ENCODE measurements at regions not wholly inside any gene's neighbourhood (a gene's known extent, or its start where the extent isn't known, plus 50 kb on each side); places are given as distances from the start of the nearest gene placed in this dataset.

DNA sequence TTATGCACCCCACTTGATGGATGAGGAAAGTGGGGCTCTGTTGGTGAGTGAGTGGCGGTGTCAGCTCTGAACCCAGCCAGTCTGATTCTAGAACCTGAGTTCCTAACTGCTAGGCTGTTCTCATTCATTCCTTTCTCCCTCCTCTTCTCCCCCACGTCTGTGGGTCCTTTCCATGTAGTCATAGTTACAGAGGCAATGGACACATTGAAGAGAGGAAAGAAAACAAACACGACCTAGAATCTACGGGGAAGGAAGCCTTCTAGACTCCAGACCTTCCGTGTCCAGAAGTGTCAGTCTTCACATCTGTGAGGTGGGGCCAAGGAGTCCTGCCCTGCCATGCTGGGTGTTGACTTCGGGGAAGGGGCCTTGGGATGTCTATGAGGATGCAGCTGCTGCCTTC is 115.8 kb upstream of the WNT4 start:
- H3K27me3 ChIP-seq (replicated peaks; ENCODE audit: control insufficient read depth, insufficient read depth, low read length) = peaks cover 52% of the 10 kb centered on the region
- no peak overlapping the region for H3K9ac ChIP-seq (ENCODE audit: low read length)
- H3K9me3 ChIP-seq (ENCODE audit: control insufficient read depth, low read length) = no peaks in the 10 kb centered on the region
- H3K36me3 ChIP-seq (ENCODE audit: control insufficient read depth, insufficient read depth, low read length, severe bottlenecking) = no peaks in the 10 kb centered on the region
- peaks cover 4% of the 10 kb centered on the region for H3K4me1 ChIP-seq (ENCODE audit: control insufficient read depth, insufficient read depth, low read length)
- H3K4me3 ChIP-seq (ENCODE audit: low read length) = no peak overlapping the region
- DNase-seq (ENCODE audit: low read depth) = no peak

DNA sequence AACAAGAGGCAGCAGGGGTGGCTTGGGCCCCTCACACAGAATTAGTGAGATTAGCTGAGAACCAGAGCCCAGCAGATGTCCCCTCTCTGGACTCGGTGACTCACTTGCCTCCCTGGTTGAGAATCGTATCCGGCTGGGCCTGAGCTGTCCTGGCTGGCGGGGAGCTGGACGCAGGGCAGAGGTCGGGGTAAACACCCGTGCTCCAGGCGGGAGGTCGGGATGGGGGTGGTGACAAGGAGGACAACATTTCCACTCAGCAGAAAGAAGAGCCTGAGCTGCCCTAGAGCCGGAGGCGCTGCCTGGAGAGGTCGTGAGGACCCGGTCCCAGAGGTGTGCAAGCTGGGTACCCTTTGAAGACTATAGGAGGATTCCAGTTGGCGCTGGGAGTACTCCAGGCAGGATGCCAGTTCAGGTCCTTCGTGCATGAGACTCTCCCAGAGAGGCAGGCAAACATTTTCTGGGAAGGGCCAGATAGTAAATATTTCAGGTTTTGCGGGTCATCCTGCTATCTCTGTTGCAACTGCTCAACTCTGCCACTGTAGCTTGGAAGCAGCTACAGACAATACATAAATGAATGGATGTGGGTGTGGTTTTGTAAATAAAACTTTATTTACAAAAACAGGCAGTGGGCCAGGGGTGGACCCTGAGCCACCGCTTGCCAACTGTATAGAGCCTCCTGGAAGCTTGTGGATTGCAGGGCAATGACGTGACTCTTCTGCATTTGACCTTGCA is 116.8 kb upstream of the WNT4 start:
- Histone ChIP-seq H3K4me3 (ENCODE audit: low read length) (no peak overlapping the region), H3K27me3 (replicated peaks; ENCODE audit: control insufficient read depth, insufficient read depth, low read length) (peaks cover 57% of the 10 kb centered on the region), H3K36me3 (ENCODE audit: control insufficient read depth, insufficient read depth, low read length, severe bottlenecking) (no peaks in the 10 kb centered on the region), H3K9ac (ENCODE audit: low read length) (no peak overlapping the region), H3K9me3 (ENCODE audit: control insufficient read depth, low read length) (no peaks in the 10 kb centered on the region), H3K4me1 (ENCODE audit: control insufficient read depth, insufficient read depth, low read length) (no peaks in the 10 kb centered on the region)
- DNase-seq (ENCODE audit: low read depth) = no peak

DNA sequence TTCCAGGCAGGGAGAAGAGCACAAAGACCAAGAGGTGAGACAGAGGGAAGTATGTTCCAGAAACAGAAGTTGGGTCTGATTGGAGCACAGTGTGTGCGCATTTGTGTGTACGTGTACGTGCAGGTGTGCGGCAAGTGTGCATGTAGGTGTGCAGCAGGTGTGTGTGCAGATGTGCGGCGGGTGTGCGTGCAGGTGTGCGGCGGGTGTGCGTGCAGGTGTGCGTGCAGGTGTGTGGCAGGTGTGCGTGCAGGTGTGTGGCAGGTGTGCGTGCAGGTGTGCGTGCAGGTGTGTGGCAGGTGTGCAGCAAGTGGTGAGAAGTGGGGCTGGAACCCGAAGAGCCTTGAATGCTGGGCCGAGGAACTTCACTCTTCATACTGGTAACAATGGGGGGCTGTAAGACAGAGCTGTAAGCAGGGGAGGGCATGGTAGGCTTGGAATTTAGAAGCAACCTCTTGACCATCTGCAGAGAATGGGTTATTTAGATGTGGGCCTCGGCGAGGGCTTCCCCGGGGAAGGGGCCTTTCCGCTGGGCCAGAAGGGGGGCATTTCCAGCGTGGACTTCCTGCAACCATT is 118.0 kb upstream of the WNT4 start:
- Histone ChIP-seq H3K9ac (ENCODE audit: low read length) (no peak overlapping the region), H3K4me1 (ENCODE audit: control insufficient read depth, insufficient read depth, low read length) (no peaks in the 10 kb centered on the region), H3K36me3 (ENCODE audit: control insufficient read depth, insufficient read depth, low read length, severe bottlenecking) (no peaks in the 10 kb centered on the region), H3K4me3 (ENCODE audit: low read length) (no peak overlapping the region), H3K9me3 (ENCODE audit: control insufficient read depth, low read length) (no peaks in the 10 kb centered on the region), H3K27me3 (replicated peaks; ENCODE audit: control insufficient read depth, insufficient read depth, low read length) (peaks cover 59% of the 10 kb centered on the region)
- no peak for DNase-seq (ENCODE audit: low read depth)

DNA sequence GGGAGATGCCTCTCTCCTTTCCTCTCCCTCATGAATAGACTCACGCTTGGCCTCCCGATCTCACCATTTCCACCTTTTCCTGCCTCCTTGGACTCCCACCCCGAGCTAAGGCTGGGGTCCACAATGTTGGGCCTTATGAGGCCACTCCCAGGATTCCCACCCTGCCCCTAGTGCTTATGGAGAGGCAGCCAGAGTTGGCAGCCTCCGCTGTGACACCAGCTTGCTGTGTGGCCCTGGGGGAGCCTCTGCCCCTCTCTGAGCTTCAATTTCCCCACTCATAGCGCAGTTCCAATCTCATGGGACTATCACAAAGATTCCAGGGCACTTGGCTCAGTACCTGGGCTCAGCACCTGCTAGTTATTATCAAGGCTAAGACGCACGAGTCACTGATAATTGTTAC is 118.7 kb upstream of the WNT4 start:
- Histone ChIP-seq H3K4me1 (ENCODE audit: control insufficient read depth, insufficient read depth, low read length) (no peaks in the 10 kb centered on the region), H3K9me3 (ENCODE audit: control insufficient read depth, low read length) (no peaks in the 10 kb centered on the region), H3K36me3 (ENCODE audit: control insufficient read depth, insufficient read depth, low read length, severe bottlenecking) (no peaks in the 10 kb centered on the region), H3K4me3 (ENCODE audit: low read length) (no peak overlapping the region), H3K27me3 (replicated peaks; ENCODE audit: control insufficient read depth, insufficient read depth, low read length) (peaks cover 61% of the 10 kb centered on the region), H3K9ac (ENCODE audit: low read length) (no peak overlapping the region)
- DNase-seq (ENCODE audit: low read depth) = no peak

DNA sequence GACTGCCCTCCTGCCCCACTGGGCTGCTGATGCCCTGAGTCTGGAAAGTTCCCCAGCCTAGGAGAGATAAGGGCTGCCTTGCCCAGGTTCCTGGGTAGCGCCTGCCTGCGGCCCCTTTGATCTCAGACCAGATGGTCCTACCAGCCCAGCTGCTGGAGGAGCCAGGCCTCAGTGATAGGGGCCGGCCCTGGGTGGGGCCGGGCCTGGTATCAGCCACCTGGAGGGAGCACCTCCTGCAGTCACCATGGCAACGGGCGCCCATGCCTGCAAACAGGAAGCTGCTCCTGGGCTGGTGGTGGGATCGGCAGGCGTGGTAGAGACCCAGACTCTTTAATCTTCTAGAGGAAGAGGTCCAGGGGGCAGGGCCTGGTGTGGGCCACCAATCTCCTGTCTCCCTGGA is 119.7 kb upstream of the WNT4 start:
- no peak for DNase-seq (ENCODE audit: low read depth)

DNA sequence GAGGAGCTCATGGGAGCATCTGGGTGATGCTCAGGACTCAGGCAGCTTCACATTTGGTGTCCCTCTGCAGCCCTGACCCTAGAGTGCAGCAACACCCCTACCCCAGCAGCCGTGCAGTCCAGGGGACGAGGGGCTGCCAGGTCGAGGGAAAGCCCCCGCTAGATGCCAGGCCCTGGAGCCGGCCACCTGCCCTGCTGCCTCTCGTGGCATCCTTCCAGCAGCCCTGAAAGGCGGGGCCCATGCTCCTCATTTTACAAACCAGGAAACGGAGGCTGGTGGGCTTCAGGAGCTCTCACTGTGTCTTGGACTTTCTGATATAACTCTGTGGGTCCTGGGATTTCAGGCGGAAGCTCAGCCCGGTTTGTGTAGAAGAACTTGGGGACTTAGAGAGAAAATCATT is 120.5 kb upstream of the WNT4 start:
- Histone ChIP-seq H3K36me3 (ENCODE audit: control insufficient read depth, insufficient read depth, low read length, severe bottlenecking) (no peaks in the 10 kb centered on the region), H3K9me3 (ENCODE audit: control insufficient read depth, low read length) (no peaks in the 10 kb centered on the region), H3K9ac (ENCODE audit: low read length) (no peak overlapping the region), H3K4me3 (ENCODE audit: low read length) (no peak overlapping the region), H3K4me1 (ENCODE audit: control insufficient read depth, insufficient read depth, low read length) (no peaks in the 10 kb centered on the region), H3K27me3 (replicated peaks; ENCODE audit: control insufficient read depth, insufficient read depth, low read length) (peaks cover 67% of the 10 kb centered on the region)
- no peak for DNase-seq (ENCODE audit: low read depth)

More for the DNA sequence above, 119.7 kb upstream of the WNT4 start:
- H3K4me1 ChIP-seq (ENCODE audit: control insufficient read depth, insufficient read depth, low read length) = no peaks in the 10 kb centered on the region
- no peaks in the 10 kb centered on the region for H3K9me3 ChIP-seq (ENCODE audit: control insufficient read depth, low read length)
- peaks cover 64% of the 10 kb centered on the region for H3K27me3 ChIP-seq (replicated peaks; ENCODE audit: control insufficient read depth, insufficient read depth, low read length)
- no peak overlapping the region for H3K4me3 ChIP-seq (ENCODE audit: low read length)
- H3K9ac ChIP-seq (ENCODE audit: low read length) = no peak overlapping the region
- no peaks in the 10 kb centered on the region for H3K36me3 ChIP-seq (ENCODE audit: control insufficient read depth, insufficient read depth, low read length, severe bottlenecking)

DNA sequence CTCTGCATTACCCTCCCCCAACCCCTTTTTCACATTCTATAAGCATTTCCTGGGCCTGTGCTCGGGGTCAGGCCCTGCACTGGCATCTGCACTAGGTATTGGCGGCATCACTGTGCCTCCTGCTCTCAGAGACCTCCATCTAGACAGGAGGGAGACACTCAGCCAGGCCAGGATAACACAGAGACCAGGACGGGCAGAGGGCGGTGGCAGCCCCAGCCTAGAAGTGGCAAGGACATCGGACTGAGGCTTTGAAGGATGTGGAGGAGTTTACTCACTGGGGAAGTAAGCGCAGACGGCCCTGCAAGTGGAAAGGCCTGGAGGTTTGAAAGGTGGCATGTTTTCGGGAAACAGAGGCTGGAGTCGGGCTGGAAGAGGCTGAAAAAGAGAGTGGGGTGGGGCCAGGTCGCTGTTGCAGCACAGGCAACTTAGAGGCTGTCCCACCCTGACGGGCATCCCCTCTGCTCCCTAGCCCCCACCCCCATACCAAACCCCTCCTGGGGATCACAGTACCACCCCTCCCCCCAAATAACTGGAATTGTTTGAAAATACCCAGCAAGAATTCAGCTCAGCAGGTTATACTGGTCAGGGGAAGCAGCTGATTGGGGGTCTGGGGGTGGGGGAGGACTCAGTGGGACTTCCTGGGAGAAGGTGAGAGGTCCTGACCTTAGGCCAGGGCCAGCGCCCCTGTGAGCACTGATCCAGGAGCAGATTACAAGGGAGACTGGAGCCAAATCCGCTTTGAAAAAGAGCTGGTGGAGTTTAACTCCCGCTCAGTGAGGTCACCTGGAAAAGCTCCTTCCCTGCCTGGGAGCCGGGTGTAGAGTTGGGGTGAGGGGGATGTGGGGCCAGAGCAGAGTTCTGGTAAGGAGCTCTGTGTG is 121.8 kb upstream of the WNT4 start:
- no peaks in the 10 kb centered on the region for H3K9me3 ChIP-seq (ENCODE audit: control insufficient read depth, low read length)
- no peaks in the 10 kb centered on the region for H3K36me3 ChIP-seq (ENCODE audit: control insufficient read depth, insufficient read depth, low read length, severe bottlenecking)
- no peaks in the 10 kb centered on the region for H3K4me1 ChIP-seq (ENCODE audit: control insufficient read depth, insufficient read depth, low read length)
- H3K9ac ChIP-seq (ENCODE audit: low read length) = no peak overlapping the region
- DNase-seq (ENCODE audit: low read depth) = no peak
- peaks cover 62% of the 10 kb centered on the region for H3K27me3 ChIP-seq (replicated peaks; ENCODE audit: control insufficient read depth, insufficient read depth, low read length)
- H3K4me3 ChIP-seq (ENCODE audit: low read length) = no peak overlapping the region

DNA sequence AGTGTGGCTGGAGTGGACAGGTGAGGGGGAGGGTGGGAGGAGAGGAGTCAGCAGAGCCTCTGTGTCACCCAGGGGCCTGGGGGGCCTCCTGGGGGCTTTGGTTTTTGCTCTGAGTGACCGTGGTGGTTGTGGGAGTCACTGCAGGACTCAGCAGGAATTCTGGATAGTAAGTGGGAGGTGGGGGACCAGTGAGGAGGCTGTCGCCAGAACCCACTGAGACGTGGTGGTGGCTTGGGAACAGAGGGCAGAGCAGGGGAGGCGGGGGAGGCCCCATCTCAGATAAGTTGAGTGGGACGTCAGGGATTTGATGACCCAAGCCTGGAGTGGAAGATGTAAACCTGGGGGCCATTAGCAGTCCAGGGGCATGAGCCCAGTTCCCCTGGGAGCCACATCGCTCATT is 123.2 kb upstream of the WNT4 start:
- Histone ChIP-seq H3K27me3 (replicated peaks; ENCODE audit: control insufficient read depth, insufficient read depth, low read length) (peaks cover 58% of the 10 kb centered on the region), H3K4me3 (ENCODE audit: low read length) (no peak overlapping the region), H3K9ac (ENCODE audit: low read length) (no peak overlapping the region), H3K4me1 (ENCODE audit: control insufficient read depth, insufficient read depth, low read length) (no peaks in the 10 kb centered on the region), H3K36me3 (ENCODE audit: control insufficient read depth, insufficient read depth, low read length, severe bottlenecking) (no peaks in the 10 kb centered on the region), H3K9me3 (ENCODE audit: control insufficient read depth, low read length) (no peaks in the 10 kb centered on the region)
- no peak for DNase-seq (ENCODE audit: low read depth)

DNA sequence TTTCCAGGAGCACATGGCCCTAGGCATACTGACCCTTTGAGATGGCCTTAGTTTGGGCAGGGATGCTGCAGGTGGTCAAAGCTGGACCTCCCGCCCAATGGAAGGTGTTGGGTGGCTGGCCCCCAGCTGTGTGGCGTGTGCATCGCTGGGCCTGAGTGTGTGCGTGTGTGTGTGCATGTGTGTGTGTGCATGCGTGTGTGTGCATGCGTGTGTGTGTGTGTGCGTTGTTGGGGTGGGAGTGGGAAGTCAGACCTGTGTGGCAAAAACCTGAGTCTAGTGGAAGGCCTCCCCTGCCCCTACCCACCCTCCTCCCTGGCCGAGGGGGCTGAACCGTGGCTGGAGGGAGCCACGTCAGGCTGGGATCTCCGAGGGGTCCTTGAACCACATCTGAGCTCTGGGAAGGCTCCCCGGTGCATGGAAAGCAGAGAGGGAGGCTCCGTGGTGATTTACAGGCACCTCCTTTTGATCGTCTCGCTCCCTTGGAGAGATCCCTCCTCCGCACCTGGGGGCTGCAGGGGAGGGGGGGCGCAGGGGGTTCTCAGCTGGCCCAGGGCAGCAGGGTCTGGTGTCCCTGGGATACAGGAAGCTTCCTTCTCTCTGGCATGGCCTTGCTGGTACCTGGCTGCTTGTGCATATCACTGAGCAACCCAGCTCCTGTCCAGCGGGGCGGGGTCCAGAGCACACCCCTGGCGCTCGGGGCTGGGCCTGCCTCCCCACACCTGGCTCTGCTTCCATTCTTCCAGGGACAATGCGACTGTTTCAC is 124.7 kb upstream of the WNT4 start:
- Histone ChIP-seq H3K4me1 (ENCODE audit: control insufficient read depth, insufficient read depth, low read length) (no peaks in the 10 kb centered on the region), H3K9ac (ENCODE audit: low read length) (no peak overlapping the region), H3K36me3 (ENCODE audit: control insufficient read depth, insufficient read depth, low read length, severe bottlenecking) (no peaks in the 10 kb centered on the region), H3K4me3 (ENCODE audit: low read length) (no peak overlapping the region), H3K9me3 (ENCODE audit: control insufficient read depth, low read length) (no peaks in the 10 kb centered on the region), H3K27me3 (replicated peaks; ENCODE audit: control insufficient read depth, insufficient read depth, low read length) (peaks cover 52% of the 10 kb centered on the region)
- no peak for DNase-seq (ENCODE audit: low read depth)

DNA sequence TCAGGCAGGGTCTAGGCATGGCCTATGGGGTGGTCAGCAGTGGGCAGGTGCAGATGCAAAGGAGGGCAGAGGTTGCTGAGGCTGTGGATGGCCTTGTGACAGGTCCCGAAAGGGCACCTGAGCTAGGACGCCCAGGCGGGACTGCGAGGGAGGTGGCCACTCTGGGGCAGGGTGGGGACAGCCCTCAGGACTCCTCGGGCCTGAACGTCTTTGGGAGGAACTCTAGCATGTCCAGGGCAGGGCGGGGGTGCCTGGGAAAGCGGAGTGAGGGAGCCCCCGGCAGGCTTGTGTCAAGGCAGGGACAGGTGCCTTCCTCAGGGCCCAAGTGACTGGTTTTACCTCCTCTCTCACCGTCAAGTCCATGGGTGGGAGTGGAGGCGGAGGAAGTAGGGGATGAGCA is 125.4 kb upstream of the WNT4 start:
- Histone ChIP-seq H3K36me3 (ENCODE audit: control insufficient read depth, insufficient read depth, low read length, severe bottlenecking) (no peaks in the 10 kb centered on the region), H3K27me3 (replicated peaks; ENCODE audit: control insufficient read depth, insufficient read depth, low read length) (peaks cover 45% of the 10 kb centered on the region), H3K9ac (ENCODE audit: low read length) (no peak overlapping the region), H3K4me3 (ENCODE audit: low read length) (no peak overlapping the region), H3K9me3 (ENCODE audit: control insufficient read depth, low read length) (no peaks in the 10 kb centered on the region), H3K4me1 (ENCODE audit: control insufficient read depth, insufficient read depth, low read length) (no peaks in the 10 kb centered on the region)
- DNase-seq (ENCODE audit: low read depth) = no peak

Measured in adipocyte (in vitro differentiated cells).